ENCODE measurements at regions not wholly inside any gene's neighbourhood (a gene's known extent, or its start where the extent isn't known, plus 50 kb on each side); places are given as distances from the start of the nearest gene placed in this dataset.

- WGBS, 2 donors: 86 to 88% methylated on average over 7 of the region's 7 CpGs
- no peak for ATAC-seq (ENCODE audit: insufficient read depth, low FRiP score)
These were observed 109.1 kb upstream of the TOPAZ1 start for GRCh38 chr3:44132593-44132992.

DNA sequence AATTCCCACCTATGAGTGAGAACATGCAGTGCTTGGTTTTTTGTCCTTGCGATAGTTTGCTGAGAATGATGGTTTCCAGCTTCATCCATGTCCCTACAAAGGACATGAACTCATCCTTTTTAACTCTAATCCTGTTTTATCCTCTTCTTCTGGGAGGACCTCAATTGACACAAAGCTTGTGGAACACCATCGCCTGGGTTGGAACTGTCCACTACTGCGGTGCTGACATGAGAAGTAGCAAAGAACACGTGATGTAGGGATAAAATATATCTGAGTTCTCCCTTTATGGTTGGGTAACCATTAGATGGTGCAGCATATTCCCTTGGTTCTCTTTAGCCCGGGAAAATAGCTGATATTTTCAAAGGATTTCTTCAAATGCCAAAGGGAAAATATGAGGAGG lies 105.3 kb upstream of the TOPAZ1 start:
- Histone ChIP-seq H3K9ac (ENCODE audit: insufficient read depth in 1 of 2, low read length in 2 of 2) (no peak overlapping the region), H3K27me3 (ENCODE audit: control insufficient read depth in 3 of 3, insufficient read depth in 3 of 3, low read length in 2 of 3) (peaks cover 0 to 2% (median 0%) of the 10 kb centered on the region in 3 donors), H3K4me3 (no peak overlapping the region), H3K4me1 (ENCODE audit: control insufficient read depth in 5 of 5, insufficient read depth in 5 of 5, low read length in 5 of 5) (peaks cover 0 to 2% (median 0%) of the 10 kb centered on the region in 5 donors), H3K36me3 (ENCODE audit: control insufficient read depth in 4 of 4, insufficient read depth in 4 of 4, low read length in 4 of 4) (no peaks in the 10 kb centered on the region), H3K27ac (ENCODE audit: low read depth in 1 of 2, low read length in 1 of 2) (no peak overlapping the region), H3K9me3 (ENCODE audit: control insufficient read depth in 4 of 4, insufficient read depth in 3 of 4, low read length in 3 of 4) (peaks cover 0 to 10% (median 2%) of the 10 kb centered on the region in 4 donors)
- DNase-seq: peak; percentile 27 to 44 (median 35)
- TF ChIP-seq, protein P1, sequence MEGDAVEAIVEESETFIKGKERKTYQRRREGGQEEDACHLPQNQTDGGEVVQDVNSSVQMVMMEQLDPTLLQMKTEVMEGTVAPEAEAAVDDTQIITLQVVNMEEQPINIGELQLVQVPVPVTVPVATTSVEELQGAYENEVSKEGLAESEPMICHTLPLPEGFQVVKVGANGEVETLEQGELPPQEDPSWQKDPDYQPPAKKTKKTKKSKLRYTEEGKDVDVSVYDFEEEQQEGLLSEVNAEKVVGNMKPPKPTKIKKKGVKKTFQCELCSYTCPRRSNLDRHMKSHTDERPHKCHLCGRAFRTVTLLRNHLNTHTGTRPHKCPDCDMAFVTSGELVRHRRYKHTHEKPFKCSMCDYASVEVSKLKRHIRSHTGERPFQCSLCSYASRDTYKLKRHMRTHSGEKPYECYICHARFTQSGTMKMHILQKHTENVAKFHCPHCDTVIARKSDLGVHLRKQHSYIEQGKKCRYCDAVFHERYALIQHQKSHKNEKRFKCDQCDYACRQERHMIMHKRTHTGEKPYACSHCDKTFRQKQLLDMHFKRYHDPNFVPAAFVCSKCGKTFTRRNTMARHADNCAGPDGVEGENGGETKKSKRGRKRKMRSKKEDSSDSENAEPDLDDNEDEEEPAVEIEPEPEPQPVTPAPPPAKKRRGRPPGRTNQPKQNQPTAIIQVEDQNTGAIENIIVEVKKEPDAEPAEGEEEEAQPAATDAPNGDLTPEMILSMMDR (IDR thresholded peaks at IDR 0.05; ENCODE audit: control extremely low read depth, extremely low read depth): no peak
- no peak for ATAC-seq (ENCODE audit: insufficient read depth, low FRiP score)
- WGBS, 2 donors: 51 to 60% methylated on average over 5 of the region's 5 CpGs

More at GRCh38 chr3:44132593-44132992, 109.1 kb upstream of the TOPAZ1 start:
- Histone ChIP-seq H3K4me3 (no peak overlapping the region), H3K27me3 (ENCODE audit: control insufficient read depth in 3 of 3, insufficient read depth in 3 of 3, low read length in 2 of 3) (peaks cover 0 to 2% (median 0%) of the 10 kb centered on the region in 3 donors), H3K9ac (ENCODE audit: insufficient read depth in 1 of 2, low read length in 2 of 2) (no peak overlapping the region), H3K4me1 (ENCODE audit: control insufficient read depth in 5 of 5, insufficient read depth in 5 of 5, low read length in 5 of 5) (no peaks in the 10 kb centered on the region), H3K9me3 (ENCODE audit: control insufficient read depth in 4 of 4, insufficient read depth in 3 of 4, low read length in 3 of 4) (peaks cover 0 to 2% (median 0%) of the 10 kb centered on the region in 4 donors), H3K27ac (ENCODE audit: low read depth in 1 of 2, low read length in 1 of 2) (no peak overlapping the region), H3K36me3 (ENCODE audit: control insufficient read depth in 4 of 4, insufficient read depth in 4 of 4, low read length in 4 of 4) (no peaks in the 10 kb centered on the region)
- TF ChIP-seq, protein P1 (IDR thresholded peaks at IDR 0.05; ENCODE audit: control extremely low read depth, extremely low read depth): no peak
- DNase-seq: no peak

DNA sequence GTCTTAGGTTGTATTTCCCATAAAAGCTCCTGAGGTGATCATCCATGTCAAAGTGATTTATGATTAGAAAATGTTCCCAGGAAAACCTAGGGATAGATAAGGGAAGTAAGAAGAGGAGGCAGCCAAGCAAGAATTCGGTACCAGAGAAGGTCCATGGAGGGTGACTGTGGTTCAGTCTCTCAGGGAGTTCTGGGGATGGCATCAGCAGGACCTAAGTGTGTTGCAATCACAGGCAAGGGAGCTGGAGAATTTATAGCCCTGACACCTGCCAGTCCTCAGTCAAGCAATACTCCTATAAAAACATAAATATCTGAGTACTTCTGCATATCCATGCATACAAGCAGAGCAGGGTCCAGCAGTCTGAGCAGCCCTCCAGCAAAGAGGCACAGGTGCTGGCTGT lies 95.6 kb upstream of the TOPAZ1 start:
- peaks cover 0 to 2% (median 2%) of the 10 kb centered on the region in 4 donors for H3K9me3 ChIP-seq (ENCODE audit: control insufficient read depth in 4 of 4, insufficient read depth in 3 of 4, low read length in 3 of 4)
- no peak overlapping the region for H3K4me3 ChIP-seq
- TF ChIP-seq, protein P1 (IDR thresholded peaks at IDR 0.05; ENCODE audit: control extremely low read depth, extremely low read depth): no peak
- H3K27me3 ChIP-seq (ENCODE audit: control insufficient read depth in 3 of 3, insufficient read depth in 3 of 3, low read length in 2 of 3): peaks cover 0 to 2% (median 0%) of the 10 kb centered on the region in 3 donors
- no peaks in the 10 kb centered on the region for H3K4me1 ChIP-seq (ENCODE audit: control insufficient read depth in 5 of 5, insufficient read depth in 5 of 5, low read length in 5 of 5)
- H3K9ac ChIP-seq (ENCODE audit: insufficient read depth in 1 of 2, low read length in 2 of 2): no peak overlapping the region
- no peaks in the 10 kb centered on the region for H3K36me3 ChIP-seq (ENCODE audit: control insufficient read depth in 4 of 4, insufficient read depth in 4 of 4, low read length in 4 of 4)
- DNase-seq: no peak
- WGBS, 2 donors: 62 to 80% methylated on average over 1 of the region's 1 CpG
- no peak overlapping the region for H3K27ac ChIP-seq (ENCODE audit: low read depth in 1 of 2, low read length in 1 of 2)
- no peak for ATAC-seq (ENCODE audit: insufficient read depth, low FRiP score)

- ATAC-seq (ENCODE audit: insufficient read depth, low FRiP score) (no peak), DNase-seq (peak in 1 of 3 donors; percentile 9)
- Histone ChIP-seq H3K27me3 (ENCODE audit: control insufficient read depth in 3 of 3, insufficient read depth in 3 of 3, low read length in 2 of 3) (no peaks in the 10 kb centered on the region), H3K36me3 (ENCODE audit: control insufficient read depth in 4 of 4, insufficient read depth in 4 of 4, low read length in 4 of 4) (no peaks in the 10 kb centered on the region), H3K9me3 (ENCODE audit: control insufficient read depth in 4 of 4, insufficient read depth in 3 of 4, low read length in 3 of 4) (no peaks in the 10 kb centered on the region), H3K4me3 (no peak overlapping the region), H3K27ac (ENCODE audit: low read depth in 1 of 2, low read length in 1 of 2) (no peak overlapping the region), H3K9ac (ENCODE audit: insufficient read depth in 1 of 2, low read length in 2 of 2) (no peak overlapping the region), H3K4me1 (ENCODE audit: control insufficient read depth in 5 of 5, insufficient read depth in 5 of 5, low read length in 5 of 5) (no peaks in the 10 kb centered on the region)
- TF ChIP-seq, protein P1 (IDR thresholded peaks at IDR 0.05; ENCODE audit: control extremely low read depth, extremely low read depth): no peak
- WGBS, 2 donors: 69 to 75% methylated on average over 2 of the region's 2 CpGs
These were observed 81.9 kb upstream of the TOPAZ1 start for GRCh38 chr3:44159696-44160300.

Data from lung (tissue), 11 donors.